AG10803 (cell line): ENCODE measurements at regions not wholly inside any gene's neighbourhood (a gene's known extent, or its start where the extent isn't known, plus 50 kb on each side); places are given as distances from the start of the nearest gene placed in this dataset.

Experiments
- DNase-seq: peaks from one replicate; pipeline ENCODE4 v3.0.0; 2010; ENCODE audit warnings: low read depth
- H3K4me3 ChIP-seq: 2 replicates; pipeline ENCODE4 v1.5.1; 2011; ENCODE audit warnings: mild to moderate bottlenecking, low read length, control low read depth
- TF ChIP-seq, protein P1 (sequence below): conservative IDR thresholded peaks from 2 replicates; pipeline ENCODE4 v1.5.1; 2011; ENCODE audit warnings: mild to moderate bottlenecking, low read length, control low read depth, inconsistent platforms

GRCh38 chr4:116401293-116401692 lies 684.1 kb downstream of the TRAM1L1 start:
- TF ChIP-seq, protein P1, sequence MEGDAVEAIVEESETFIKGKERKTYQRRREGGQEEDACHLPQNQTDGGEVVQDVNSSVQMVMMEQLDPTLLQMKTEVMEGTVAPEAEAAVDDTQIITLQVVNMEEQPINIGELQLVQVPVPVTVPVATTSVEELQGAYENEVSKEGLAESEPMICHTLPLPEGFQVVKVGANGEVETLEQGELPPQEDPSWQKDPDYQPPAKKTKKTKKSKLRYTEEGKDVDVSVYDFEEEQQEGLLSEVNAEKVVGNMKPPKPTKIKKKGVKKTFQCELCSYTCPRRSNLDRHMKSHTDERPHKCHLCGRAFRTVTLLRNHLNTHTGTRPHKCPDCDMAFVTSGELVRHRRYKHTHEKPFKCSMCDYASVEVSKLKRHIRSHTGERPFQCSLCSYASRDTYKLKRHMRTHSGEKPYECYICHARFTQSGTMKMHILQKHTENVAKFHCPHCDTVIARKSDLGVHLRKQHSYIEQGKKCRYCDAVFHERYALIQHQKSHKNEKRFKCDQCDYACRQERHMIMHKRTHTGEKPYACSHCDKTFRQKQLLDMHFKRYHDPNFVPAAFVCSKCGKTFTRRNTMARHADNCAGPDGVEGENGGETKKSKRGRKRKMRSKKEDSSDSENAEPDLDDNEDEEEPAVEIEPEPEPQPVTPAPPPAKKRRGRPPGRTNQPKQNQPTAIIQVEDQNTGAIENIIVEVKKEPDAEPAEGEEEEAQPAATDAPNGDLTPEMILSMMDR, result no peak
- DNase-seq, result no peak
- H3K4me3 ChIP-seq, result no peak overlapping the region

DNA sequence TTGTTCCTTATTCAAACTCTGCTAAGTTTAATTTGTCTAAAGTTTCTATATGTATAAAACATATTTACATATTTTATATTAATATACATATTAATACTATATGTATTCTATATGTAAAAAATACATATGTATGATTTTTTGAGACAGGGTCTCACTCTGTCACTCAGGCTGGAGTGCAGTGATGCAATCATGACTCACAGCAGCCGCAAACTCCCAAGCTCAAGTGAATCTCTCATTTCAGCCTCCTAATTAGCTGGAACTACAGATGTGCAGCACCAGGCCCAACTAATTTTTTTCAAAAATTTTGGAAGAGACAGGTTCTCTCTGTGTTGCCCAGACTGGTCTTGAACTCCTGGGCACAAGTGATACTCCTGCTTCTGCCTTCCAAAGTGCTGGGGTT lies 684.9 kb downstream of the TRAM1L1 start:
- no peak for DNase-seq
- H3K4me3 ChIP-seq, result no peak overlapping the region
- TF ChIP-seq, protein P1, result no peak

DNA sequence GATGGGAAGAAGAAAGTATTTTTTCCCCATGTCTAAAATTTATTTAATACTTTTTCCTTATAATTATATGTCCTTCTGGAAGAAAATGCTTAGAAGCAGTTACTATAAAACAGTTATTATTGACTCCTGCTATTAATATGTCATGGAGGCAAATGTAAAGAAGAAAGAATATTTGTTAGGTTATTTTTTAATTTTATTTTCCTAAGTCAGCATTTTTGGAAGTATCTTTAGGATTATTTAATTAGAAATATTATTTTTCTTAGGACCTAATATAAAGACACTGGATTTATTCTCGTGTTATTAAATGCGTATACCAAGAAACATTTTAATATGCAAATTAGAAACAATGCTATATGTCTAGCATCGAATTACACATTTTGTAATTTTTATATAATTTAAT lies 687.7 kb downstream of the TRAM1L1 start:
- DNase-seq, result no peak
- H3K4me3 ChIP-seq, result no peak overlapping the region
- TF ChIP-seq, protein P1, result no peak

- no peak for DNase-seq
- H3K4me3 ChIP-seq, result no peak overlapping the region
- TF ChIP-seq, protein P1, result no peak
Measured at GRCh38 chr4:116397291-116397690, 688.1 kb downstream of the TRAM1L1 start.

GRCh38 chr4:116395408-116395807 lies 690.0 kb downstream of the TRAM1L1 start:
- no peak for DNase-seq
- TF ChIP-seq, protein P1, result no peak
- no peak overlapping the region for H3K4me3 ChIP-seq

DNA sequence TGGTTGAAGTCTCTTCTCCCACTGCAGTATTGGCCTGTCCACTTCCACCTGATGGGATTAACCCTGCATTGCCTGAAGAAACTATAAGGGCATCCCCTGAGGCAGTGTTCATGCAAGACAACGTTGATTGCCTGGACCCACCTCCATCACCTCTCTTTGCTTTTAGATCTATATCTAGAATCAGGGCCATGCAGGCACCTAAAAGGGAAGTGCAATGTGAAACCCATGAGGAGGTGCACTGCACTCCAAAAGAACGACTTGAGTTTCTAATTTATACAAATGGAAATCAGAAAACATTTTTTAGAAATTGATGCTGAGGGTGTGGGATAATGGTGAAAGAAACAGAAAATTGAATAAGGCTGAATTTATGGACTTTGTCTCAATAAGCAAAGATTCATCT lies 694.4 kb downstream of the TRAM1L1 start:
- no peak for DNase-seq
- no peak overlapping the region for H3K4me3 ChIP-seq
- TF ChIP-seq, protein P1, result no peak

DNA sequence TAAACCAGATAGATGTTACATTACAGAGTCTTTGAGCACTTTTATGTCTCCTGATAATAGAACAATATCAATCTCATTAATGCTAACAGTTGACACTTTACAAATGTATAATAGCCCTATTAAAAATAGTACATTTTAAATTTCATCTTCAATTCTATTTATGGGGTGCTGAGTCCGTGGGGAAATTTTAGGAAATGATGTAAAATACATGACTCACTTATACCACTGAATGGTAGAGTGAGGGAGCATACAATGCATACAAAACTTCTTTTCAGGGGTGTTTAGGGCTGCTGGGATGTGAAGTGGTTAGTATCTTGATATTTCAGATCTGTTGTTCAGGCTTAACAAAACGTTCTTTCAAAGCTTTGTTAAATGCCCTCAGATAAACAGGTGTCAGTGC lies 696.2 kb downstream of the TRAM1L1 start:
- TF ChIP-seq, protein P1, result no peak
- DNase-seq, result no peak
- H3K4me3 ChIP-seq, result no peak overlapping the region
